ENCODE measurements at regions not wholly inside any gene's neighbourhood (a gene's known extent, or its start where the extent isn't known, plus 50 kb on each side); places are given as distances from the start of the nearest gene placed in this dataset.

GRCh38 chr14:97843066-97843465 lies 1045.9 kb downstream of the VRK1 start:
- Histone ChIP-seq H3K4me1 (ENCODE audit: insufficient read depth, low read length) (no peaks in the 10 kb centered on the region), H3K4me3 (replicated peaks in 1 of 3; ENCODE audit: insufficient read depth in 1 of 3, low read depth in 2 of 3, low read length in 3 of 3) (no peak overlapping the region), H3K9ac (ENCODE audit: insufficient read depth, low read depth, low read length) (no peak overlapping the region), H3K27me3 (ENCODE audit: control insufficient read depth in 1 of 2, insufficient read depth in 2 of 2, low read length in 2 of 2) (no peaks in the 10 kb centered on the region; a peak in 1 of 5 replicates), H3K9me3 (ENCODE audit: low read length) (peaks cover 43% of the 10 kb centered on the region), H3K4me2 (ENCODE audit: low read depth, low read length) (no peak overlapping the region), H3K27ac (ENCODE audit: extremely low read length, insufficient read depth, low read length) (no peak overlapping the region), H2AFZ (ENCODE audit: low read length) (no peak overlapping the region), H3K36me3 (replicated peaks in 1 of 2; ENCODE audit: control insufficient read depth in 1 of 2, insufficient read depth in 2 of 2, low read length in 2 of 2) (no peaks in the 10 kb centered on the region), H4K20me1 (ENCODE audit: insufficient read depth, low read length) (no peaks in the 10 kb centered on the region), H3K79me2 (ENCODE audit: insufficient read depth, low read length) (no peaks in the 10 kb centered on the region)
- FAIRE-seq (no peak), DNase-seq (ENCODE audit: low spot score) (no peak), ATAC-seq (no peak)
- intact Hi-C loops (cut with micrococcal nuclease; ENCODE audit: unreplicated experiment) = no loop called here
- ChIA-PET CTCF (ENCODE audit: low intra/inter-chr PET ratio, low total read pairs) (no interaction called here), POLR2A (no interaction called here)
- no peak for TF ChIP-seq NR2F1 (CRISPR knock-in tag; IDR thresholded peaks at IDR 0.05)
- no peak for TF ChIP-seq ZNF33A (CRISPR knock-in tag; IDR thresholded peaks at IDR 0.05; ENCODE audit: borderline replicate concordance)
- in situ Hi-C loops (cut with HindIII; ENCODE audit: extremely low pct_ligation_motif_present, low pct_unique_long_range_greater_than_20kb) = no loop called here
- 13% methylated on average over 3 of the region's 5 CpGs for WGBS (ENCODE audit: low lambda C conversion rate)
- BruUV-seq (replicated peaks) = no TSS peak

GRCh38 chr14:97844042-97844441 lies 1046.9 kb downstream of the VRK1 start:
- H4K20me1 ChIP-seq (ENCODE audit: insufficient read depth, low read length) = no peaks in the 10 kb centered on the region
- ChIA-PET CTCF (ENCODE audit: low intra/inter-chr PET ratio, low total read pairs) (no interaction called here), POLR2A (no interaction called here)
- no peak for DNase-seq (ENCODE audit: low spot score)
- H3K79me2 ChIP-seq (ENCODE audit: insufficient read depth, low read length) = no peaks in the 10 kb centered on the region
- BruUV-seq (replicated peaks) = no TSS peak
- H3K4me2 ChIP-seq (ENCODE audit: low read depth, low read length) = no peak overlapping the region
- no peak for ATAC-seq
- H3K9ac ChIP-seq (ENCODE audit: insufficient read depth, low read depth, low read length) = no peak overlapping the region
- no peaks in the 10 kb centered on the region for H3K4me1 ChIP-seq (ENCODE audit: insufficient read depth, low read length)
- H3K27ac ChIP-seq (ENCODE audit: extremely low read length, insufficient read depth, low read length) = no peak overlapping the region
- TF ChIP-seq KLF15 (CRISPR knock-in tag; IDR thresholded peaks at IDR 0.05; ENCODE audit: borderline replicate concordance) (no peak), YY1 (IDR thresholded peaks at IDR 0.05; ENCODE audit: insufficient read depth, insufficient replicate concordance, low read depth, low read length) (no peak), MLLT10 (CRISPR knock-in tag; IDR thresholded peaks at IDR 0.05) (no peak), AKAP8 (CRISPR knock-in tag; IDR thresholded peaks at IDR 0.05) (no peak), GABPB1 (CRISPR knock-in tag; IDR thresholded peaks at IDR 0.05) (no peak), RBM39 (IDR thresholded peaks at IDR 0.05; ENCODE audit: low read depth, low read length, poor library complexity, severe bottlenecking) (no peak)
- H2AFZ ChIP-seq (ENCODE audit: low read length) = no peak overlapping the region
- H3K36me3 ChIP-seq (replicated peaks in 1 of 2; ENCODE audit: control insufficient read depth in 1 of 2, insufficient read depth in 2 of 2, low read length in 2 of 2) = no peaks in the 10 kb centered on the region
- FAIRE-seq = no peak
- no peak overlapping the region for H3K4me3 ChIP-seq (replicated peaks in 1 of 3; ENCODE audit: insufficient read depth in 1 of 3, low read depth in 2 of 3, low read length in 3 of 3)
- WGBS (ENCODE audit: low lambda C conversion rate) = 0% methylated on average over 1 of the region's 2 CpGs
- H3K9me3 ChIP-seq (ENCODE audit: low read length) = peaks cover 43% of the 10 kb centered on the region
- in situ Hi-C loops (cut with HindIII; ENCODE audit: extremely low pct_ligation_motif_present, low pct_unique_long_range_greater_than_20kb) = no loop called here
- intact Hi-C loops (cut with micrococcal nuclease; ENCODE audit: unreplicated experiment) = no loop called here
- H3K27me3 ChIP-seq (ENCODE audit: control insufficient read depth in 1 of 2, insufficient read depth in 2 of 2, low read length in 2 of 2) = no peaks in the 10 kb centered on the region; a peak in 1 of 5 replicates

Measured in HepG2 (cell line).